HPDE6-E6E7 (cell line): ENCODE measurements at regions not wholly inside any gene's neighbourhood (a gene's known extent, or its start where the extent isn't known, plus 50 kb on each side); places are given as distances from the start of the nearest gene placed in this dataset.
"Not testable (repeated sequence)": the region's sequence is repeated elsewhere in the genome, so short reads cannot be mapped to it uniquely, and the experiment has no call there.

ENCODE experiments used
- DNase-seq: peaks from one replicate; pipeline ENCODE4 v3.0.0; 2011; ENCODE audit warnings: missing footprints; ENCODE audit errors: extremely low spot score

GRCh38 chr17:65307081-65307960 is 170.2 kb downstream of the RGS9 start:
- no peak for DNase-seq

GRCh38 chr17:65305778-65306177 is 168.6 kb downstream of the RGS9 start:
- DNase-seq, result no peak

DNA sequence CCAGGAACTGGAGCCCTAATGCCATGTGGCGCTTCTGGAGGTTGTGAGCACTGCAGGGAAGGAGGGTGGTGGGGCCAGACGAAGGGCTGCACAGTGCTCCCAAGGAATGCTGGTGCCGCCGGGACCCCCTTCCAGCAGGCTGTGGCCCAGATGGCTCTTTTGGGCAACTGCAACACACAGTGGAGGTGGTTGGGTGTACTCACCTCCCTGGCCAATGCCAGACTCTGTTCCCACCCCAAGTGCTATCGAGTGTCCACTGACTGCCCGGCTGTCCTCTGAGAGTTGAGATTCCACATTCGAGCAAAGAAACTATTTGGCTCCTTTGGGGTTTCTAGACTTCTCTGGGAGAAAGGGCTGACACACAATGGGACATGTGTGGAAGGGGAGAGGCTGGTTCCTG is 167.9 kb downstream of the RGS9 start:
- no peak for DNase-seq

DNA sequence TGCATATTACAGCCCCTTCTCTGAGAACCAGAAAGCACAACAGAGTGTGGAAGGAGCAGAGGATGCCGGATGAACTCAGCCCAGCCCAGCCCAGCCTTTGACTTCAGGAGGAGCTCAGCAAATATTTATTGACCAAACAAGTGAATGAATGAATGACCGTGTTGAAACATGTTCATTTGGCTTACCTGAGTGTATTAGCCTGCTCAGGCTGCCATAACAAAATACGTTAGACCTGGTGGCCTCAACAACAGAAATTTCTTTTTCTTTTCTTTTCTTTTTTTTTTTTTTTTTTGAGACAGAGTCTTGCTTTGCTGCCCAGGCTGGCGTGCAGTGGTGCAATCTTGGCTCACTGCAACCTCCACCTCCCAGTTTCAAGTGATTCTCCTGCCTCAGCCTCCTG is 164.7 kb downstream of the RGS9 start:
- not testable (repeated sequence) for DNase-seq

GRCh38 chr17:65301184-65301583 is 164.0 kb downstream of the RGS9 start:
- no peak for DNase-seq

DNA sequence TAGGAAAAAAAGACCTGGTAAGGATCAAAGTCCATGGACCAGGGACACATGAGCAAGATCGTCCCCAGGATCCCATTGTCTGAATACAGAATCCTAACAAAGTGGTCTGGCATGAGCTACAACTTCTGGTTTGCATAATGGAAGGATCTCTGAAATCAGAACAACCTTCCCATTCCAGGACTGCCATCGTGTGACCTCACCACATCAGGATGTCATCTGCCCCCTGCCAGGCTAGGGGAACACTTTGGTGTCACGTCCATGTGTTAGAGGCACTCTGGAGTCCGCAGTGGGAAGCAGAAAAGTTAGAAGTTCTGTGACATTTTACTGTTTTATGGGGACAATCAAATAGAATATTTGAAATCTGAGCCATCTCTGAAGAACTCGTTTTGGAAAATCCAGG is 160.7 kb downstream of the RGS9 start:
- no peak for DNase-seq

DNA sequence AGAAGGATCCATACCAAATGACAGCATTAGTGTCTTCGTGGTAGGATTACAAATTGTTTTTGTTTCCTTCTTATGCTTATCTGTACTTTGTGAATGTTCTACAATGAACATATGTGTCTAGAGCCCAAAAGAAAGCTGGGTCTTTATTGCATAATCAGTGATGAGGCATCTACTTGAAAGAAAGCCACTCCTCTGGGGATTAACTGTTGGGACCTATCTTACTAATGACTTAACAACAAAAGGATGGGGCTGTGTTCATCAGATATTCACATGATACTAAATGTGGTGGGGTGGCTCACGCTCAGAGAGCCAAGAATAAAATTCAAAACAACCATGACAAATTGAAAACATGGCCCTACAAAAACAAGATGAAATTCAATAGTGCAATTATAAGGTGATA is 160.2 kb downstream of the RGS9 start:
- DNase-seq, result no peak

GRCh38 chr17:65294181-65294719 is 157.1 kb downstream of the RGS9 start:
- DNase-seq, result peak; percentile 66

DNA sequence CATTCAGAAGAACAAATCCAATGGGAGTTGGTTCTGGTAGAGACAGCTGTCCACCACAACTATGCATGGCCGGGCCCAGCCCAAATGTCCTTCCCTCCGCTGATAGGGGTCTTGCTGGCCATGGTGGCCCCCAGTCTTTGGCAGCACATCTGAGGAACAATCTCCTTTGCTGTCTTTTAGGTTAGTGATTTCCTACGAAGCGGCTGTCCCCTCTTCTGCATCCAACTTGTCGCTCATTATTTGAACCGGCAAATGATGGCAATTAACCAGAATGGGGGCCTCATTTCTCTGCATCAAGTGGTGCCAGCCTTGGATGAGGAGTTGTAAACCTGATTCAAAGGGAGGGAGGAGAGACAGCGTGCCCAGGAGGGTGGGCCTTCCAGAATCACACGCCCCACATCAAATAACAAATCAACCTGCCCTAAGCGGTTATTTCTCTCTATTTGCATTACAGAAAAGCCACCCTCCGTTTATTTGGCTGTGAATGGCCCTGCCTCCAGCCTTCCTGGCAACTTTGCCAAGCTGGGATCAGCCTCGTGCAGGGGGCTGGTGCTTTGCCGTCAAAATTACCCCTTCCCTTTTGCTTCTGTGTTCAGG is 156.5 kb downstream of the RGS9 start:
- no peak for DNase-seq

- no peak for DNase-seq
Observed at GRCh38 chr17:65292430-65292829, 155.3 kb downstream of the RGS9 start.

GRCh38 chr17:65291301-65291700 is 154.1 kb downstream of the RGS9 start:
- DNase-seq, result not testable (repeated sequence)

GRCh38 chr17:65290616-65291015 is 153.4 kb downstream of the RGS9 start:
- DNase-seq, result no peak

DNA sequence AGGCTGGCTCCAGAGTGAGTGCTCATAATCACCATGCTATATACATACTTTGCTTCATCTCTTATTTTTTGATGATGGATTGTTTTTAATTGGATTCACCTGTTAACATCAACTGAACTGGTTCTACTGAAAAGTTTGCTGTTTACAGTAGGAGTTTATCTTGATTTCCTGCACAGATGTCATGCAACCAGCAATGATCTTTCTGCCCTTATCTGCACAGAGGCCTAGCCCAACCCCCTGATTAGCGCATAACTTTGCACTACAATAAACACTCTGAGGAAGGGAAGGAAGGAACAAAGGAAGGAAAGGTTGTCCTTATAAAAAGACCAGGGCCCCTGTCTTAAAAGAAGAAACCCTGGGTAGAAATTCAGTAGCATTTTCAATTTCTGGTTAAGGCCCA is 152.9 kb downstream of the RGS9 start:
- DNase-seq, result no peak

- no peak for DNase-seq
Observed at GRCh38 chr17:65287040-65287439, 149.9 kb downstream of the RGS9 start.

DNA sequence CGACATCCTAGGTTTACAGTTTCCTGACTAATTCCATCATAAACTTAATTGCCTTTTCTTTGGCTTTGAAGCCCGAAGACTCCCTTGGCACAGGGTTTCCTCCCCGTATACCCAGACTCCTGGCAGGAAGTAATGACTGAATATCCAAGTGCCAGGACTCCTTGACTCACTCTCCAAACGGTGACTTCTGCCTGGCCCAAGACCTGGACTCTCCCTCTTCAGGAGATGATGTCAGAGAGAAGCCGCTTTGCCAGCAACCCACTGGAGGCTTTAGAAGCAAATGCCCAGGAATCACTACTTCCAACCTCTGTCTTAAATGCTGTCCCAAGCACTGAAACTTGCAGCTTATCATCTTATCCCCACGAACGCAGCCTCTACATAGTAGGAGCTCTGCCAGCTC is 146.5 kb downstream of the RGS9 start:
- no peak for DNase-seq

GRCh38 chr17:65279456-65279855 is 142.3 kb downstream of the RGS9 start:
- no peak for DNase-seq

DNA sequence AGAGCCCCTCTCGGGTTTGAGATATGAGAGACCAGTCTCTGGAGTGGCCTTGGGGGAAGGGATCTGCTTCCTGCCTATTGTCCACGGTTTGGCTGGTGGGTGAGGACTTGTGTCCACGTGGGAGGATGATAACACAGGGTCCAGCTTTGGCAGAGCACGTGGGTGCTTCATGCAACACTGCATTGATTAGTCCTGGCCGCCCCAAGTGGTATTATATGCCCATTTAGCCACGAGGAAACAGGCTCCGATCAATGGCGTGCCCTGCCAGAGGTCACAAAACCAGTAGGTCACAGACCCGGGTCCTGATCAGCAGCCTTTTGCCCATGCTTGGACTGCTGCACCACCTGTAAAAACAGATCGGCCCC is 141.6 kb downstream of the RGS9 start:
- DNase-seq, result no peak

- DNase-seq, result peak; percentile 31
Observed at GRCh38 chr17:65278050-65278819, 141.1 kb downstream of the RGS9 start.

GRCh38 chr17:65277576-65277975 is 140.4 kb downstream of the RGS9 start:
- DNase-seq, result no peak
